Loucy (cell line): ENCODE measurements at regions not wholly inside any gene's neighbourhood (a gene's known extent, or its start where the extent isn't known, plus 50 kb on each side); places are given as distances from the start of the nearest gene placed in this dataset.

ENCODE experiments used
- H2AFZ ChIP-seq: fragments of 200-600 bp; sonication (generic); 2 replicates; pipeline ENCODE4 v1.6.0; 2016; ENCODE audit warnings: antibody characterized with exemption, mild to moderate bottlenecking, low read length, moderate library complexity
- H3F3A ChIP-seq: fragments of 200-600 bp; 2 replicates; pipeline ENCODE4 v1.6.0; 2016; ENCODE audit warnings: antibody characterized with exemption, low read depth, mild to moderate bottlenecking
- H3K27me3 ChIP-seq: fragments of 200-600 bp; sonication (generic); 2 replicates; pipeline ENCODE4 v1.6.1; 2014; ENCODE audit warnings: low read length, mild to moderate bottlenecking; ENCODE audit not compliant: insufficient read depth, poor library complexity, severe bottlenecking
- H3K36me3 ChIP-seq: fragments of 200-600 bp; sonication (generic); 2 replicates; pipeline ENCODE4 v1.6.1; 2016; ENCODE audit warnings: low read length; ENCODE audit not compliant: insufficient read depth
- H3K4me1 ChIP-seq: fragments of 200-600 bp; sonication (generic); 2 replicates; pipeline ENCODE4 v1.5.1; 2014; ENCODE audit warnings: low read length, mild to moderate bottlenecking; ENCODE audit not compliant: insufficient read depth, poor library complexity, severe bottlenecking
- H3K4me2 ChIP-seq: fragments of 200-600 bp; sonication (generic); 2 replicates; pipeline ENCODE4 v1.6.0; 2014; ENCODE audit warnings: antibody characterized with exemption, low read length, low read depth, mild to moderate bottlenecking; ENCODE audit not compliant: poor library complexity, severe bottlenecking
- H3K4me3 ChIP-seq: fragments of 200-600 bp; sonication (generic); 2 replicates; pipeline ENCODE4 v1.5.1; 2014; ENCODE audit warnings: low read length, mild to moderate bottlenecking, mixed read lengths; ENCODE audit not compliant: poor library complexity, severe bottlenecking
- H3K79me2 ChIP-seq: fragments of 200-600 bp; sonication (generic); 2 replicates; pipeline ENCODE4 v1.6.1; 2014; ENCODE audit warnings: low read length; ENCODE audit not compliant: insufficient read depth
- H3K9ac ChIP-seq: fragments of 200-600 bp; sonication (generic); 2 replicates; pipeline ENCODE4 v1.6.0; 2014; ENCODE audit warnings: mild to moderate bottlenecking, low read depth, low read length, moderate library complexity; ENCODE audit not compliant: poor library complexity, severe bottlenecking
- H3K9me2 ChIP-seq: fragments of 200-600 bp; sonication (generic); replicated peaks from 2 replicates; pipeline ENCODE4 v1.6.1; 2016; ENCODE audit warnings: low read depth, low read length, mixed read lengths
- H3K9me3 ChIP-seq: fragments of 200-600 bp; sonication (generic); 2 replicates; pipeline ENCODE4 v1.6.1; 2014; ENCODE audit warnings: mild to moderate bottlenecking, antibody characterized with exemption, low read length, low read depth; ENCODE audit not compliant: insufficient read depth
- H4K20me1 ChIP-seq: fragments of 200-600 bp; sonication (generic); 2 replicates; pipeline ENCODE4 v1.6.0; 2014; ENCODE audit warnings: antibody characterized with exemption, low read length, mild to moderate bottlenecking; ENCODE audit not compliant: insufficient read depth, poor library complexity, severe bottlenecking
- EZH2phosphoT487 ChIP-seq: fragments of 200-600 bp; IDR thresholded peaks from 2 replicates; pipeline ENCODE4 v1.6.1; 2018; ENCODE audit warnings: antibody characterized with exemption, mild to moderate bottlenecking, moderate library complexity, borderline replicate concordance
- TF ChIP-seq, protein P1 (sequence below): fragments of 200-600 bp; sonication (generic); conservative IDR thresholded peaks from 2 replicates; pipeline ENCODE4 v1.5.1; 2014; ENCODE audit warnings: mild to moderate bottlenecking, antibody characterized with exemption, low read length

DNA sequence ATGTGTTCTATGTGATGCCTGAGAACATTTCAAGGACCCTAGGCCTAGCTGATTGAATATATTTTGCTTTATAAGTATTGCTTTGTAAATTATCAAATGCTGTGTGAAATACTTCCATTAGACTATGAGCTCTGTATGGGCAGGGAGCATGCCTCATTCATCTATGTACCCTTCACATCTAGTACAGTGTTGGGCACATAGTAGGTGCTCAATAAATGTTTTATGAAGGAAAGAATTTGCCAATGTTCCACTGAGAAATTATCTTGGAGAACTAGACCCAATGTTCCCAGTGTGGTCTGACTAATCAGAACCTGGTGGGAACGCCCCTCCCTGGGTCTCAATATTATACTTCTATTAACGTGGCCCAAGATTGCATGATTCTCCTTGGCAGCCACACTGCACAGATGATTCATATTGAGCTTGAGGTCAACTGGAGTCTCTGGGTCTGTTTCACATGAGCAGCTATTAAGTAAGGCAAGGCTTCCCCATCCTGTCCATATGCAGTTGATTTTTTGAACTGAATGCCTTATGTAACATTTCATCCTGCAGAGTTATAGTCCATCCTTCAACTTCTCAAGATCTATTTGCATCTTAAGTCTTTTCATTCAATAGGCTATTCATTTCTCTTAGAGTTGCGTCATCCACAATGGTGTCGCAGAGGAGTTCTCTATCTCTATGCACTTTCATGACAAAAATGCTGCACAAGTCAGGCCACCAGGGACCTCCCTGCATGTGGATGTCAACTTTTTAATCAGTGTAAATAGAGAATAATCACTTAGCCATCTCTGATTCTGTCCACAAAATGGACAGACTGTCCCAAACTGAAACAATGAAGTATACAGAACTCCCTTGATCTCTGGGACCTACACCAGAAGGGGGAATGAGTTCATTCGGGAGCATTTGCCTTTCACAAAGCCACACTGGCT lies 257.6 kb downstream of the CYP26B1 start:
- Histone ChIP-seq H2AFZ (no peak overlapping the region), H3K79me2 (no peaks in the 10 kb centered on the region), H3K27me3 (no peaks in the 10 kb centered on the region), H3K4me1 (no peaks in the 10 kb centered on the region), H3K4me3 (no peak overlapping the region), H3K36me3 (no peaks in the 10 kb centered on the region), H4K20me1 (no peaks in the 10 kb centered on the region), H3K9me2 (no peaks in the 10 kb centered on the region), H3F3A (no peaks in the 10 kb centered on the region), H3K9me3 (no peaks in the 10 kb centered on the region), H3K4me2 (no peak overlapping the region), H3K9ac (no peak overlapping the region)
- TF ChIP-seq, protein P1, sequence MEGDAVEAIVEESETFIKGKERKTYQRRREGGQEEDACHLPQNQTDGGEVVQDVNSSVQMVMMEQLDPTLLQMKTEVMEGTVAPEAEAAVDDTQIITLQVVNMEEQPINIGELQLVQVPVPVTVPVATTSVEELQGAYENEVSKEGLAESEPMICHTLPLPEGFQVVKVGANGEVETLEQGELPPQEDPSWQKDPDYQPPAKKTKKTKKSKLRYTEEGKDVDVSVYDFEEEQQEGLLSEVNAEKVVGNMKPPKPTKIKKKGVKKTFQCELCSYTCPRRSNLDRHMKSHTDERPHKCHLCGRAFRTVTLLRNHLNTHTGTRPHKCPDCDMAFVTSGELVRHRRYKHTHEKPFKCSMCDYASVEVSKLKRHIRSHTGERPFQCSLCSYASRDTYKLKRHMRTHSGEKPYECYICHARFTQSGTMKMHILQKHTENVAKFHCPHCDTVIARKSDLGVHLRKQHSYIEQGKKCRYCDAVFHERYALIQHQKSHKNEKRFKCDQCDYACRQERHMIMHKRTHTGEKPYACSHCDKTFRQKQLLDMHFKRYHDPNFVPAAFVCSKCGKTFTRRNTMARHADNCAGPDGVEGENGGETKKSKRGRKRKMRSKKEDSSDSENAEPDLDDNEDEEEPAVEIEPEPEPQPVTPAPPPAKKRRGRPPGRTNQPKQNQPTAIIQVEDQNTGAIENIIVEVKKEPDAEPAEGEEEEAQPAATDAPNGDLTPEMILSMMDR: no peak
- no peak for TF ChIP-seq EZH2phosphoT487

GRCh38 chr2:71888751-71889445 lies 258.8 kb downstream of the CYP26B1 start:
- H2AFZ ChIP-seq: no peak overlapping the region
- no peaks in the 10 kb centered on the region for H3K4me1 ChIP-seq
- H4K20me1 ChIP-seq: no peaks in the 10 kb centered on the region
- no peaks in the 10 kb centered on the region for H3K79me2 ChIP-seq
- H3K9ac ChIP-seq: no peak overlapping the region
- no peaks in the 10 kb centered on the region for H3K9me2 ChIP-seq
- H3K4me3 ChIP-seq: no peak overlapping the region
- H3K4me2 ChIP-seq: no peak overlapping the region
- no peaks in the 10 kb centered on the region for H3K9me3 ChIP-seq
- no peaks in the 10 kb centered on the region for H3K36me3 ChIP-seq
- H3F3A ChIP-seq: no peaks in the 10 kb centered on the region
- TF ChIP-seq, protein P1: no peak
- TF ChIP-seq EZH2phosphoT487: no peak
- no peaks in the 10 kb centered on the region for H3K27me3 ChIP-seq

- Histone ChIP-seq H3K4me1 (no peaks in the 10 kb centered on the region), H3K9me3 (no peaks in the 10 kb centered on the region), H3K79me2 (no peaks in the 10 kb centered on the region), H3K36me3 (no peaks in the 10 kb centered on the region), H3K9ac (no peak overlapping the region), H3F3A (no peaks in the 10 kb centered on the region), H3K27me3 (no peaks in the 10 kb centered on the region), H3K4me2 (no peak overlapping the region), H3K9me2 (no peaks in the 10 kb centered on the region), H3K4me3 (no peak overlapping the region), H2AFZ (no peak overlapping the region), H4K20me1 (no peaks in the 10 kb centered on the region)
- TF ChIP-seq, protein P1: no peak
- no peak for TF ChIP-seq EZH2phosphoT487
Observed at GRCh38 chr2:71887196-71887595, 260.5 kb downstream of the CYP26B1 start.
